GM12878 (cell line): ENCODE measurements at regions not wholly inside any gene's neighbourhood (a gene's known extent, or its start where the extent isn't known, plus 50 kb on each side); places are given as distances from the start of the nearest gene placed in this dataset.

Source experiments
- ATAC-seq: fragments of 200-7000 bp; cut with Tn5 transposase; 3 replicates; pipeline ENCODE4 v1.9.1; 2020; ENCODE audit warnings: mild to moderate bottlenecking, moderate library complexity
- BruUV-seq: library from RNA; stranded (reverse); fragments of 400-500 nt; replicated peaks from 2 replicates; lab custom pipeline; 2021; lab: Mats Ljungman, UMichigan
- CTCF ChIA-PET: fragments of 300-600 bp; sonication (Branson Sonifier 250); formaldehyde crosslinking; extraction: SDS; loops from one replicate; lab custom pipeline; 2021; ENCODE audit warnings: inconsistent platforms; lab: Yijun Ruan, JAX
- POLR2A ChIA-PET: fragments of 350-600 bp; formaldehyde crosslinking; extraction: SDS; loops from one replicate; lab custom pipeline; 2021; ENCODE audit warnings: inconsistent platforms; lab: Charles Lee
- RAD21 ChIA-PET: fragments of 300-600 bp; sonication (Branson Sonifier 250); formaldehyde crosslinking; loops from one replicate; lab custom pipeline; 2023; ENCODE audit warnings: antibody characterized with exemption; ENCODE audit not compliant: unreplicated experiment; lab: Charles Lee
- SMC1A ChIA-PET: fragments of 300-600 bp; sonication (Branson Sonifier 250); formaldehyde crosslinking; loops from one replicate; lab custom pipeline; 2023; ENCODE audit not compliant: unreplicated experiment, uncharacterized antibody; lab: Charles Lee
- DNase-seq: peaks from one replicate; pipeline ENCODE4 v3.0.0-alpha.2; 2011; ENCODE audit warnings: low read depth, low spot score
- FAIRE-seq: peaks from 3 replicates; lab custom pipeline; 2011; peaks lifted over from hg19 to GRCh38; lab: Jason Lieb, UNC
- H2AFZ ChIP-seq: 2 replicates; pipeline ENCODE4 v1.6.0; 2011; ENCODE audit warnings: low read depth, low read length, control low read depth; ENCODE audit not compliant: control insufficient read depth
- H3K27ac ChIP-seq: 2 replicates; pipeline ENCODE4 v1.5.1; 2011; ENCODE audit warnings: control low read depth; ENCODE audit not compliant: control insufficient read depth, insufficient read depth
- H3K27me3 ChIP-seq, 2 experiments: replicated peaks in 1 of 2; 2 replicates each; pipeline versions ENCODE4 v1.6.0 to v1.6.1; 2011; ENCODE audit warnings: low read length in 1 of 2; ENCODE audit not compliant: control insufficient read depth in 2 of 2, insufficient read depth in 2 of 2
- H3K36me3 ChIP-seq, 2 experiments: 2 replicates each; pipeline ENCODE4 v1.5.1; 2011; ENCODE audit warnings: low read length in 1 of 2; ENCODE audit not compliant: control insufficient read depth in 2 of 2, insufficient read depth in 2 of 2
- H3K4me1 ChIP-seq: 2 replicates; pipeline ENCODE4 v1.6.1; 2011; ENCODE audit warnings: mild to moderate bottlenecking, low read length, moderate library complexity, mixed read lengths; ENCODE audit not compliant: control insufficient read depth, insufficient read depth
- H3K4me2 ChIP-seq: 2 replicates; pipeline ENCODE4 v1.6.0; 2011; ENCODE audit warnings: control low read depth; ENCODE audit not compliant: control insufficient read depth, insufficient read depth
- H3K4me3 ChIP-seq: fragments of 200-600 bp; sonication (generic); 2 replicates; pipeline ENCODE4 v1.5.1; 2016
- H3K79me2 ChIP-seq: 2 replicates; pipeline ENCODE4 v1.6.0; 2011; ENCODE audit warnings: low read length; ENCODE audit not compliant: control insufficient read depth, insufficient read depth
- H3K9ac ChIP-seq: 2 replicates; pipeline ENCODE4 v1.8.0; 2011; ENCODE audit warnings: low read length, control low read depth, mixed read lengths; ENCODE audit not compliant: control insufficient read depth, insufficient read depth
- H3K9me3 ChIP-seq: replicated peaks from 3 replicates; pipeline ENCODE4 v1.5.1; 2011; ENCODE audit warnings: mild to moderate bottlenecking, low read length; ENCODE audit not compliant: control insufficient read depth, insufficient read depth
- H4K20me1 ChIP-seq: 2 replicates; pipeline ENCODE4 v1.6.0; 2011; ENCODE audit not compliant: control insufficient read depth, insufficient read depth
- ATF2 ChIP-seq: IDR thresholded peaks from 2 replicates; pipeline ENCODE4 v1.6.1; 2012; ENCODE audit warnings: low read length, inconsistent platforms
- BCL3 ChIP-seq: IDR thresholded peaks from 2 replicates; pipeline ENCODE4 v1.6.1; 2011; ENCODE audit warnings: borderline replicate concordance, low read depth, mild to moderate bottlenecking, moderate library complexity, low read length; ENCODE audit not compliant: insufficient read depth, poor library complexity, severe bottlenecking
- BRCA1 ChIP-seq: IDR thresholded peaks from 2 replicates; pipeline ENCODE4 v1.6.1; 2011; ENCODE audit warnings: low read depth, low read length, improper control_type of control experiment
- CEBPB ChIP-seq, 2 experiments: fragments of 150-350 bp in 1 of 2; IDR thresholded peaks; 2 replicates each; pipeline ENCODE4 v1.6.1; 2012 to 2014; ENCODE audit warnings: low read depth in 2 of 2, low read length in 2 of 2, borderline replicate concordance in 1 of 2, inconsistent platforms in 1 of 2
- HDAC6 ChIP-seq: fragments of 200-600 bp; sonication (generic); IDR thresholded peaks from one replicate; pipeline ENCODE4 v1.8.0; 2017; ENCODE audit warnings: antibody characterized with exemption; ENCODE audit not compliant: unreplicated experiment
- NFIC ChIP-seq: IDR thresholded peaks from 2 replicates; pipeline ENCODE4 v1.6.1; 2012; ENCODE audit warnings: low read depth, mild to moderate bottlenecking, inconsistent platforms, low read length, moderate library complexity
- PBX3 ChIP-seq: IDR thresholded peaks from 2 replicates; pipeline ENCODE4 v1.6.1; 2011; ENCODE audit warnings: mild to moderate bottlenecking, low read depth, low read length, moderate library complexity; ENCODE audit not compliant: insufficient replicate concordance
- SPI1 ChIP-seq: IDR thresholded peaks from 2 replicates; pipeline ENCODE4 v1.6.1; 2011; ENCODE audit warnings: low read depth, mild to moderate bottlenecking, low read length, moderate library complexity, borderline replicate concordance; ENCODE audit not compliant: insufficient read depth
- SUZ12 ChIP-seq: fragments of 200-600 bp; sonication (generic); IDR thresholded peaks from one replicate; pipeline ENCODE4 v1.6.1; 2018; ENCODE audit warnings: antibody characterized with exemption, mild to moderate bottlenecking; ENCODE audit not compliant: unreplicated experiment
- TAF1 ChIP-seq: IDR thresholded peaks from 2 replicates; pipeline ENCODE4 v1.6.1; 2011; ENCODE audit warnings: mild to moderate bottlenecking, low read depth, low read length, borderline replicate concordance
- TCF3 ChIP-seq: IDR thresholded peaks from 2 replicates; pipeline ENCODE4 v1.6.1; 2012; ENCODE audit warnings: low read depth, mild to moderate bottlenecking, low read length, borderline replicate concordance; ENCODE audit not compliant: insufficient read depth
- ZBTB11 ChIP-seq: fragments of 450-650 bp; formaldehyde crosslinking; IDR thresholded peaks from 2 replicates; pipeline ENCODE4 v1.5.0; 2022; ENCODE audit warnings: mild to moderate bottlenecking, missing genetic modification characterization
- WGBS: methylation state at CpG from one replicate; pipeline ENCODE4 v1.1.6; 2016; ENCODE audit warnings: low lambda C conversion rate; ENCODE audit not compliant: insufficient replicate concordance, insufficient coverage; ENCODE audit errors: missing lambda C conversion rate; 5-methylcytosine and 5-hydroxymethylcytosine counted together
- in situ Hi-C: fragments of 300-500 bp; cut with MboI; formaldehyde crosslinking; loops from 9 replicates; pipeline ENCODE4 v1.14.3; 2018; ENCODE audit warnings: mixed read lengths
- intact Hi-C: fragments of 100-400 bp; cut with micrococcal nuclease; formaldehyde crosslinking; loops from one replicate; pipeline ENCODE4 v1.14.2; 2022; ENCODE audit not compliant: unreplicated experiment

- no peaks in the 10 kb centered on the region for H3K36me3 ChIP-seq
- intact Hi-C loops: no loop called here
- no peak overlapping the region for H3K4me2 ChIP-seq
- H3K27me3 ChIP-seq: no peaks in the 10 kb centered on the region
- H3K9me3 ChIP-seq: no peaks in the 10 kb centered on the region
- DNase-seq: no peak
- TF ChIP-seq HDAC6 (no peak), SPI1 (no peak), PBX3 (no peak), ATF2 (no peak), NFIC (no peak), TAF1 (no peak), BCL3 (no peak), ZBTB11 (CRISPR knock-in tag) (no peak), SUZ12 (no peak), CEBPB (IDR thresholded peaks at IDR 0.05; ENCODE audit: borderline replicate concordance in 1 of 2, low read depth in 2 of 2, low read length in 2 of 2) (no peak), BRCA1 (no peak), TCF3 (no peak)
- TF ChIP-seq, all 136 proteins: peak for 0
- no peak overlapping the region for H2AFZ ChIP-seq
- ChIA-PET POLR2A (no interaction called here), SMC1A (no interaction called here), CTCF (no interaction called here), RAD21 (no interaction called here)
- H4K20me1 ChIP-seq: no peaks in the 10 kb centered on the region
- in situ Hi-C loops: no loop called here
- no peak for FAIRE-seq
- 0% methylated on average over 2 of the region's 2 CpGs for WGBS
- H3K79me2 ChIP-seq: no peaks in the 10 kb centered on the region
- no peak for ATAC-seq
- no peaks in the 10 kb centered on the region for H3K4me1 ChIP-seq
- H3K9ac ChIP-seq: no peak overlapping the region
- H3K27ac ChIP-seq: no peak overlapping the region
- no TSS peak for BruUV-seq
- H3K4me3 ChIP-seq: no peak overlapping the region
Observed at GRCh38 chrX:151812661-151813060, 78.1 kb downstream of the CNGA2 start.
